Keratinocyte (primary cell): ENCODE measurements at regions not wholly inside any gene's neighbourhood (a gene's known extent, or its start where the extent isn't known, plus 50 kb on each side); places are given as distances from the start of the nearest gene placed in this dataset.

Experiments used
- DNase-seq: peaks from one replicate; pipeline ENCODE4 v3.0.0-alpha.2; 2011; ENCODE audit warnings: low read depth, missing footprints, low spot score
- FAIRE-seq: peaks from 2 replicates; lab custom pipeline; 2011; peaks lifted over from hg19 to GRCh38; lab: Jason Lieb, UNC
- H2AFZ ChIP-seq: 2 replicates; pipeline ENCODE4 v1.6.0; 2012; ENCODE audit warnings: low read length, control low read depth, inconsistent platforms; ENCODE audit not compliant: control insufficient read depth
- H3K27ac ChIP-seq: 2 replicates; pipeline ENCODE4 v1.5.1; 2011; ENCODE audit warnings: low read length; ENCODE audit not compliant: control insufficient read depth, insufficient read depth
- H3K27me3 ChIP-seq: 3 replicates; pipeline ENCODE4 v1.6.0; 2011; ENCODE audit warnings: low read length; ENCODE audit not compliant: control insufficient read depth, insufficient read depth; ENCODE audit errors: extremely low read depth
- H3K36me3 ChIP-seq, 2 experiments: 2 replicates in 1 of 2; 3 replicates in 1 of 2; pipeline ENCODE4 v1.5.1; 2011; ENCODE audit warnings: low read length in 2 of 2, mild to moderate bottlenecking in 1 of 2; ENCODE audit not compliant: control insufficient read depth in 2 of 2, insufficient read depth in 2 of 2; ENCODE audit errors: extremely low read depth in 1 of 2
- H3K4me1 ChIP-seq: 3 replicates; pipeline ENCODE4 v1.5.1; 2011; ENCODE audit warnings: low read length; ENCODE audit not compliant: control insufficient read depth, insufficient read depth; ENCODE audit errors: extremely low read depth
- H3K4me2 ChIP-seq: 3 replicates; pipeline ENCODE4 v1.6.0; 2011; ENCODE audit warnings: low read depth, low read length; ENCODE audit not compliant: control insufficient read depth, insufficient read depth; ENCODE audit errors: extremely low read depth
- H3K4me3 ChIP-seq, 3 experiments: fragments of 200-600 bp in 1 of 3; sonication (generic) in 1 of 3; 2 replicates in 2 of 3; 3 replicates in 1 of 3; pipeline ENCODE4 v1.5.1; 2011 to 2016; ENCODE audit warnings: low read length in 3 of 3, mild to moderate bottlenecking in 3 of 3, control low read depth in 2 of 3, inconsistent platforms in 1 of 3, low read depth in 1 of 3, mixed read lengths in 1 of 3, mixed run types in 1 of 3, moderate library complexity in 1 of 3; ENCODE audit not compliant: control insufficient read depth in 2 of 3, insufficient read depth in 2 of 3; ENCODE audit errors: extremely low read depth in 1 of 3
- H3K79me2 ChIP-seq: 2 replicates; pipeline ENCODE4 v1.6.0; 2012; ENCODE audit warnings: low read length; ENCODE audit not compliant: control insufficient read depth, insufficient read depth
- H3K9ac ChIP-seq: 3 replicates; pipeline ENCODE4 v1.6.0; 2011; ENCODE audit warnings: low read length; ENCODE audit not compliant: control insufficient read depth, insufficient read depth; ENCODE audit errors: extremely low read depth
- H3K9me1 ChIP-seq: 3 replicates; pipeline ENCODE4 v1.6.0; 2011; ENCODE audit warnings: low read length; ENCODE audit not compliant: control insufficient read depth, insufficient read depth; ENCODE audit errors: extremely low read depth
- H3K9me3 ChIP-seq: 2 replicates; pipeline ENCODE4 v1.5.1; 2012; ENCODE audit warnings: low read depth, low read length; ENCODE audit not compliant: control insufficient read depth
- H4K20me1 ChIP-seq: 3 replicates; pipeline ENCODE4 v1.6.0; 2011; ENCODE audit warnings: low read length; ENCODE audit not compliant: control insufficient read depth, insufficient read depth; ENCODE audit errors: extremely low read depth
- CTCF ChIP-seq, 3 experiments: IDR thresholded peaks in 1 of 3; conservative IDR thresholded peaks in 1 of 3; optimal IDR thresholded peaks in 1 of 3; 2 replicates in 2 of 3; 3 replicates in 1 of 3; pipeline versions ENCODE3 to v1.5.1; 2011; ENCODE audit warnings: low read length in 3 of 3, mild to moderate bottlenecking in 3 of 3, moderate library complexity in 2 of 3, control low read depth in 1 of 3, inconsistent platforms in 1 of 3; ENCODE audit not compliant: insufficient read depth in 2 of 3; ENCODE audit errors: extremely low read depth in 1 of 3
- EZH2 ChIP-seq: IDR thresholded peaks from one replicate; pipeline ENCODE4 v1.6.1; 2012; ENCODE audit warnings: inconsistent platforms, mild to moderate bottlenecking, low read length, moderate library complexity
- dilution Hi-C: fragments of 300-500 bp; cut with MboI; formaldehyde crosslinking; loops from one replicate; pipeline ENCODE4 v1.7.0; 2020; ENCODE audit warnings: low sequenced_read_pairs; ENCODE audit not compliant: extremely low pct_ligation_motif_present

DNA sequence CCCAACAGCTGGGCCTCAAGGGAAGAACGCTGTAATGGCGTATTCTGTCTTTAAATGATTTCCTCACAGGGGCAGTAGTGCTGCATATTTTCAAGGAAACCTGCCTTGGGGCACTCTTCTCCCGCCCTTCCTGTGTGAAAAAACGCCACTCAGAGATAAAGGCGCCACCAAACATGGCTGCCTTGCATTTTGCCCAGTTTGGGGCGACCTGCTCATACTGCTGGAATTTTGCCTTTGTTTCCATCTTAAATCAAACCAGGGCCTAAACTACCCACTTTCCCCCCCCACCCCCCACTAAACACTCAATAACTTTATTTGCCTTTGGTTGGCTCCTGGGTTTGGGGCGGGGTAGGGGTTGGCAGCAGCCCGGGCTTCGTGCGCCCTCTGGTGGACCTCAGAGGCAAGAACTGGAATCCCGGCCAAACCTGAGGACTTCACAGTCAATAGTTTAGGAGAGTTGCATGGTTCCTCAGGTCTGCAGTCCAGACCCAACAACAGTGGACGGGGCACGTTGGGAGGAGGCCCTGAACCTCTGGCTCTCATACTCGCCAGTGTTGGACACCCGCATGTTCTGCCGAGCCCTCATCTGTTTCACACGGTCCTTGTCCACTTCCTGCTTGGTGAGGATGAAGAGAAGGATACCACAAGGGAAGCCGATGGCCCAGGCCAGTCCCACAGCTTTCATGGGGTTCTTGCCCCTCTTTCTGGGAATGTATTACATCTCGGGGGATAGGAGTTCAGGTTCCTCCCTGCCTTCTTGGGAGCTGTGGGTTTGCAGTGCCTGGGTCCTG is 220.1 kb upstream of the STK26 start:
- Histone ChIP-seq H3K4me1 (no peaks in the 10 kb centered on the region), H3K4me3 (peak overlapping the region in 2 of 3 experiments; percentile 32 to 43), H3K9me1 (no peaks in the 10 kb centered on the region), H3K79me2 (no peaks in the 10 kb centered on the region), H3K27me3 (no peaks in the 10 kb centered on the region), H3K27ac (no peak overlapping the region), H2AFZ (peak overlapping the region; percentile 65), H3K4me2 (peak overlapping the region; percentile 54), H4K20me1 (no peaks in the 10 kb centered on the region), H3K36me3 (no peaks in the 10 kb centered on the region), H3K9ac (no peak overlapping the region), H3K9me3 (no peaks in the 10 kb centered on the region)
- dilution Hi-C loops, result no loop called here
- no peak for TF ChIP-seq EZH2
- peak; percentile 59 to 73 (median 61) for TF ChIP-seq CTCF (optimal IDR thresholded peaks at IDR 0.05 in 1 of 3, IDR thresholded peaks at IDR 0.05 in 1 of 3, conservative IDR thresholded peaks at IDR 0.05 in 1 of 3; ENCODE audit: extremely low read depth in 1 of 3, insufficient read depth in 2 of 3, low read length in 3 of 3)
- FAIRE-seq, result no peak
- DNase-seq, result no peak

DNA sequence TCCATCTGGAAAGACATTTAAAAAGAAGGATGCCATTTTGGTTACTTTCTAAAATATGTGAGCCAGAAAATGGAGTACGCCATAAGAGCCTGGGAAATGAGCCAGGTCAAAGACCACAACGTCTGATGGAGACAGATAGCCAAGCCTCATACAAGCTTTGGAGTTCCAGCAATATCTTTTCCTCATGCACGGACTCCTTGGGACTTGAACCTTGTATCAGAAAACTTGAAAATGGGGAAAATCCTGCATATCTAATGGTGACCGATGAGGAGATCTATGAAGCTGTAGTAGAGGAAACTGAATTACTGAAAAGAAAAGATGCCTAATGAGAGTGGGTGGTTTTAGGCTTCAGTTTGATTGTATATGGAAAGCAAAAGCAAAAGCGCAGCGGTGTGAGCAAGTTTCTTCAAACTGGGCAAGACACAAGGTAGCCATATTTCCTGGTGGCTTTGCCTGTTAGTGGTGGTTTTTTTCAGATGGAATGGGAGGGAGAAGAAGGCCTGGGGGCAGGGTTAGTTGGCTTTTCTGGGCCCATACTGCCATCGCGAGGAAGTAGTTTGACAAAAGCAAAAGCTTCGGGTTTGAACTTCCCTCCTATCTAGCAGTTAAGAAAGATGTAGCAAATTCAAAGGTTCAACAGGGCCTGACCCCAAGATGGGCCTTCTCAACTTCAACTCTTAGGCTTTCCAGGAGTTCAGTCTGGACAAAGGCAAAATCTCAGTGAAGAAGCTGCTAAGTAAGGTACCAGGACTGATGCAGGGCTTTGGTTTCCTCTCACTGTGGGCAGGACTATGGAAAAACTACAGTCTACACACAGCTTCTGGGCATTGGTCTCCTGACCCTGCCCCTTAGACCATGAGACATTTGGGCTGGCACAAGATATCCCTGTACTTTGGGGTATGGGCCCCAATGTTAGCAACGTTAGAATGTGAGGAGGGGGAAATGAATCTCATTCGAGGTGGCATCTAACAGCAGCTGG is 210.0 kb upstream of the STK26 start:
- H3K9ac ChIP-seq, result peak overlapping the region; percentile 9
- H3K27ac ChIP-seq, result no peak overlapping the region
- H3K79me2 ChIP-seq, result no peaks in the 10 kb centered on the region
- DNase-seq, result no peak
- peak overlapping the region; percentile 18 to 62 (median 43) for H3K4me3 ChIP-seq
- peak overlapping the region; percentile 61 for H3K4me2 ChIP-seq
- dilution Hi-C loops, result no loop called here
- H4K20me1 ChIP-seq, result no peaks in the 10 kb centered on the region
- no peak for TF ChIP-seq EZH2
- TF ChIP-seq CTCF (optimal IDR thresholded peaks at IDR 0.05 in 1 of 3, IDR thresholded peaks at IDR 0.05 in 1 of 3, conservative IDR thresholded peaks at IDR 0.05 in 1 of 3; ENCODE audit: extremely low read depth in 1 of 3, insufficient read depth in 2 of 3, low read length in 3 of 3), result peak in 2 of 3 experiments; percentile 30 to 40
- no peaks in the 10 kb centered on the region for H3K4me1 ChIP-seq
- H3K36me3 ChIP-seq, result no peaks in the 10 kb centered on the region
- H2AFZ ChIP-seq, result peak overlapping the region; percentile 41
- no peak for FAIRE-seq
- H3K27me3 ChIP-seq, result no peaks in the 10 kb centered on the region
- H3K9me1 ChIP-seq, result no peaks in the 10 kb centered on the region
- no peaks in the 10 kb centered on the region for H3K9me3 ChIP-seq
